Stimulated activated naive CD8-positive, alpha-beta T cell treated with anti-CD3 and anti-CD28 coated beads, Interleukin-15, Interleukin-2, amounts not matched to agents 100 ng/mL and 50 ng/mL, for 24 hours (primary cell): ENCODE measurements at regions not wholly inside any gene's neighbourhood (a gene's known extent, or its start where the extent isn't known, plus 50 kb on each side); places are given as distances from the start of the nearest gene placed in this dataset.

ENCODE experiments used
- H3K27ac Mint-ChIP-seq: one replicate; pipeline ENCODE4 v1.8.0; 2021; ENCODE audit warnings: mild to moderate bottlenecking, mixed read lengths
- H3K27me3 Mint-ChIP-seq: one replicate; pipeline ENCODE4 v1.8.0; 2021; ENCODE audit warnings: mixed read lengths
- H3K36me3 Mint-ChIP-seq: one replicate; pipeline ENCODE4 v1.8.0; 2021; ENCODE audit warnings: low read depth, mixed read lengths
- H3K4me1 Mint-ChIP-seq: one replicate; pipeline ENCODE4 v1.8.0; 2021; ENCODE audit warnings: low read depth, mixed read lengths
- H3K4me3 Mint-ChIP-seq: one replicate; pipeline ENCODE4 v1.8.0; 2021; ENCODE audit warnings: mild to moderate bottlenecking, mixed read lengths
- H3K9me3 Mint-ChIP-seq: one replicate; pipeline ENCODE4 v1.8.0; 2021; ENCODE audit warnings: mixed read lengths

GRCh38 chr6:91141346-91141745 lies 554.5 kb upstream of the MAP3K7 start:
- Mint-ChIP-seq H3K4me1 (no peaks in the 10 kb centered on the region), H3K9me3 (peaks cover 4% of the 10 kb centered on the region), H3K27me3 (no peaks in the 10 kb centered on the region), H3K4me3 (no peak overlapping the region), H3K36me3 (no peaks in the 10 kb centered on the region), H3K27ac (no peak overlapping the region)

- H3K9me3 Mint-ChIP-seq = peaks cover 3% of the 10 kb centered on the region
- H3K4me3 Mint-ChIP-seq = no peak overlapping the region
- H3K27me3 Mint-ChIP-seq = no peaks in the 10 kb centered on the region
- no peaks in the 10 kb centered on the region for H3K4me1 Mint-ChIP-seq
- H3K36me3 Mint-ChIP-seq = no peaks in the 10 kb centered on the region
- no peak overlapping the region for H3K27ac Mint-ChIP-seq
These were observed 553.6 kb upstream of the MAP3K7 start for GRCh38 chr6:91140449-91140848.

- Mint-ChIP-seq H3K27ac (no peak overlapping the region), H3K4me1 (no peaks in the 10 kb centered on the region), H3K4me3 (no peak overlapping the region), H3K27me3 (no peaks in the 10 kb centered on the region), H3K9me3 (no peaks in the 10 kb centered on the region), H3K36me3 (no peaks in the 10 kb centered on the region)
These were observed 550.4 kb upstream of the MAP3K7 start for GRCh38 chr6:91137286-91137685.

GRCh38 chr6:91135406-91136103 lies 548.7 kb upstream of the MAP3K7 start:
- H3K27ac Mint-ChIP-seq = no peak overlapping the region
- H3K4me1 Mint-ChIP-seq = no peaks in the 10 kb centered on the region
- H3K36me3 Mint-ChIP-seq = no peaks in the 10 kb centered on the region
- no peak overlapping the region for H3K4me3 Mint-ChIP-seq
- no peaks in the 10 kb centered on the region for H3K27me3 Mint-ChIP-seq
- H3K9me3 Mint-ChIP-seq = no peaks in the 10 kb centered on the region

GRCh38 chr6:91132461-91132860 lies 545.6 kb upstream of the MAP3K7 start:
- no peak overlapping the region for H3K4me3 Mint-ChIP-seq
- H3K9me3 Mint-ChIP-seq = no peaks in the 10 kb centered on the region
- H3K36me3 Mint-ChIP-seq = no peaks in the 10 kb centered on the region
- no peaks in the 10 kb centered on the region for H3K4me1 Mint-ChIP-seq
- no peaks in the 10 kb centered on the region for H3K27me3 Mint-ChIP-seq
- no peak overlapping the region for H3K27ac Mint-ChIP-seq

GRCh38 chr6:91130126-91130525 lies 543.3 kb upstream of the MAP3K7 start:
- Mint-ChIP-seq H3K4me1 (no peaks in the 10 kb centered on the region), H3K9me3 (no peaks in the 10 kb centered on the region), H3K36me3 (no peaks in the 10 kb centered on the region), H3K27ac (no peak overlapping the region), H3K4me3 (no peak overlapping the region), H3K27me3 (peaks cover 2% of the 10 kb centered on the region)

- peaks cover 5% of the 10 kb centered on the region for H3K27me3 Mint-ChIP-seq
- no peak overlapping the region for H3K27ac Mint-ChIP-seq
- no peak overlapping the region for H3K4me3 Mint-ChIP-seq
- no peaks in the 10 kb centered on the region for H3K36me3 Mint-ChIP-seq
- H3K4me1 Mint-ChIP-seq = no peaks in the 10 kb centered on the region
- H3K9me3 Mint-ChIP-seq = no peaks in the 10 kb centered on the region
These were observed 540.9 kb upstream of the MAP3K7 start for GRCh38 chr6:91127752-91128151.

GRCh38 chr6:91126876-91127275 lies 540.0 kb upstream of the MAP3K7 start:
- no peaks in the 10 kb centered on the region for H3K9me3 Mint-ChIP-seq

GRCh38 chr6:91117550-91117949 lies 530.7 kb upstream of the MAP3K7 start:
- no peaks in the 10 kb centered on the region for H3K27me3 Mint-ChIP-seq
- H3K4me3 Mint-ChIP-seq = no peak overlapping the region
- H3K4me1 Mint-ChIP-seq = no peaks in the 10 kb centered on the region
- no peaks in the 10 kb centered on the region for H3K36me3 Mint-ChIP-seq
- H3K9me3 Mint-ChIP-seq = peaks cover 2% of the 10 kb centered on the region
- H3K27ac Mint-ChIP-seq = no peak overlapping the region

More at GRCh38 chr6:91126876-91127275, 540.0 kb upstream of the MAP3K7 start:
- peaks cover 5% of the 10 kb centered on the region for H3K27me3 Mint-ChIP-seq
- H3K36me3 Mint-ChIP-seq = no peaks in the 10 kb centered on the region
- H3K4me3 Mint-ChIP-seq = no peak overlapping the region
- no peak overlapping the region for H3K27ac Mint-ChIP-seq
- H3K4me1 Mint-ChIP-seq = no peaks in the 10 kb centered on the region

- Mint-ChIP-seq H3K27me3 (no peaks in the 10 kb centered on the region), H3K27ac (no peak overlapping the region), H3K36me3 (no peaks in the 10 kb centered on the region), H3K9me3 (peaks cover 3% of the 10 kb centered on the region), H3K4me3 (no peak overlapping the region), H3K4me1 (no peaks in the 10 kb centered on the region)
These were observed 527.3 kb upstream of the MAP3K7 start for GRCh38 chr6:91114123-91114708.

GRCh38 chr6:91106083-91106482 lies 519.2 kb upstream of the MAP3K7 start:
- Mint-ChIP-seq H3K4me1 (no peaks in the 10 kb centered on the region), H3K4me3 (no peak overlapping the region), H3K27me3 (no peaks in the 10 kb centered on the region), H3K27ac (no peak overlapping the region), H3K36me3 (no peaks in the 10 kb centered on the region), H3K9me3 (peaks cover 3% of the 10 kb centered on the region)

- Mint-ChIP-seq H3K4me1 (no peaks in the 10 kb centered on the region), H3K9me3 (peaks cover 3% of the 10 kb centered on the region), H3K27me3 (no peaks in the 10 kb centered on the region), H3K27ac (no peak overlapping the region), H3K36me3 (no peaks in the 10 kb centered on the region), H3K4me3 (no peak overlapping the region)
These were observed 518.7 kb upstream of the MAP3K7 start for GRCh38 chr6:91105532-91105931.

- H3K36me3 Mint-ChIP-seq = no peaks in the 10 kb centered on the region
- no peaks in the 10 kb centered on the region for H3K9me3 Mint-ChIP-seq
- H3K4me3 Mint-ChIP-seq = no peak overlapping the region
- H3K27me3 Mint-ChIP-seq = no peaks in the 10 kb centered on the region
- H3K4me1 Mint-ChIP-seq = no peaks in the 10 kb centered on the region
- no peak overlapping the region for H3K27ac Mint-ChIP-seq
These were observed 512.6 kb upstream of the MAP3K7 start for GRCh38 chr6:91099479-91099878.

GRCh38 chr6:91098006-91098405 lies 511.1 kb upstream of the MAP3K7 start:
- no peaks in the 10 kb centered on the region for H3K9me3 Mint-ChIP-seq
- H3K36me3 Mint-ChIP-seq = no peaks in the 10 kb centered on the region
- no peaks in the 10 kb centered on the region for H3K4me1 Mint-ChIP-seq
- no peak overlapping the region for H3K4me3 Mint-ChIP-seq
- H3K27me3 Mint-ChIP-seq = peaks cover 7% of the 10 kb centered on the region
- H3K27ac Mint-ChIP-seq = no peak overlapping the region

GRCh38 chr6:91097364-91097763 lies 510.5 kb upstream of the MAP3K7 start:
- Mint-ChIP-seq H3K27ac (no peak overlapping the region), H3K27me3 (peaks cover 7% of the 10 kb centered on the region), H3K4me1 (no peaks in the 10 kb centered on the region), H3K9me3 (no peaks in the 10 kb centered on the region), H3K36me3 (no peaks in the 10 kb centered on the region), H3K4me3 (no peak overlapping the region)
